OCI-LY3 (cell line): ENCODE measurements at regions not wholly inside any gene's neighbourhood (a gene's known extent, or its start where the extent isn't known, plus 50 kb on each side); places are given as distances from the start of the nearest gene placed in this dataset.

Experiments
- H2AFZ ChIP-seq: fragments of 200-600, 300-600 bp; shearing (Covaris generic); 2 replicates; pipeline ENCODE4 v1.6.0; 2014; ENCODE audit warnings: antibody characterized with exemption, low read depth, low read length
- H3K27ac ChIP-seq: fragments of 200-600, 300-600 bp; sonication (generic); 2 replicates; pipeline ENCODE4 v1.5.1; 2014; ENCODE audit warnings: mild to moderate bottlenecking, low read length, moderate library complexity, mixed read lengths
- H3K27me3 ChIP-seq: fragments of 200-600, 300-600 bp; sonication (generic); 2 replicates; pipeline ENCODE4 v1.6.1; 2014; ENCODE audit warnings: low read depth, low read length, mixed read lengths
- H3K36me3 ChIP-seq: fragments of 200-600, 300-600 bp; sonication (generic); replicated peaks from 2 replicates; pipeline ENCODE3; 2014; ENCODE audit warnings: low read depth, low read length, mixed read lengths
- H3K4me1 ChIP-seq: fragments of 300-600, 200-600 bp; sonication (generic); 2 replicates; pipeline ENCODE4 v1.6.1; 2014; ENCODE audit warnings: low read length, mixed read lengths
- H3K4me2 ChIP-seq: fragments of 200-600, 300-600 bp; sonication (generic); 2 replicates; pipeline ENCODE4 v1.6.1; 2014; ENCODE audit warnings: low read length, mixed read lengths
- H3K4me3 ChIP-seq: fragments of 300-600, 200-600 bp; sonication (generic); 2 replicates; pipeline ENCODE4 v1.5.1; 2014; ENCODE audit warnings: antibody characterized with exemption, mild to moderate bottlenecking, low read length, moderate library complexity
- H3K79me2 ChIP-seq: fragments of 300-600, 200-600 bp; shearing (Covaris generic); 2 replicates; pipeline ENCODE4 v1.6.1; 2014; ENCODE audit warnings: mild to moderate bottlenecking, low read length, mixed read lengths
- H3K9ac ChIP-seq: fragments of 300-600, 200-600 bp; shearing (Covaris generic); 2 replicates; pipeline ENCODE4 v1.6.0; 2014; ENCODE audit warnings: mild to moderate bottlenecking, low read length, moderate library complexity
- H3K9me3 ChIP-seq: fragments of 200-600, 300-600 bp; shearing (Covaris generic); 2 replicates; pipeline ENCODE4 v1.6.1; 2014; ENCODE audit warnings: low read length, mixed read lengths; ENCODE audit not compliant: insufficient read depth
- H4K20me1 ChIP-seq: fragments of 200-600, 300-600 bp; sonication (generic); 2 replicates; pipeline ENCODE4 v1.6.1; 2016; ENCODE audit warnings: low read length, mixed read lengths; ENCODE audit not compliant: insufficient read depth
- EZH2phosphoT487 ChIP-seq: fragments of 200-600 bp; shearing (Covaris generic); IDR thresholded peaks from 2 replicates; pipeline ENCODE4 v1.6.1; 2018; ENCODE audit warnings: antibody characterized with exemption, mixed run types, low read depth
- TF ChIP-seq, protein P1 (sequence below): fragments of 200-600, 300-600 bp; sonication (generic); IDR thresholded peaks from 2 replicates; pipeline ENCODE4 v1.5.1; 2014; ENCODE audit warnings: antibody characterized with exemption, low read length, low read depth

DNA sequence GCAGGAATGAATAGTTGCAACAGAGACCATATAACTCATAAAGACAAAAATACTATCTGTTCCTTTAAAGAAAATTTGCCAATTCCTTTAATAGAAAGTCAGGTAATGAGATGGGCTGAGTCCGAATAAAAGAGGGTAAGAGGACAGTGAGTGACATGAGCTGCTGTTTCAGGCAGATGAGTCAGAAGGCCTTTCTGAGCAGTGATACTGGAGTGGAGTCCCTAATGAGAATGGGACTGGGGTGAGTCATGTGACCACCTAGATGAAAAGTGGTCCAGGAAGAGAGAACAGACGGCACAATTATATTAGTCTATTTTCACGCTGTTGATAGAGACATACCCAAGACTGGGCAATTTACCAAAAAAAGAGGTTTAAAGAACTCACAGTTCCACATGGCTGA, 393.7 kb downstream of the BCL11B start:
- no peaks in the 10 kb centered on the region for H4K20me1 ChIP-seq
- no peak overlapping the region for H3K4me3 ChIP-seq
- TF ChIP-seq, protein P1, sequence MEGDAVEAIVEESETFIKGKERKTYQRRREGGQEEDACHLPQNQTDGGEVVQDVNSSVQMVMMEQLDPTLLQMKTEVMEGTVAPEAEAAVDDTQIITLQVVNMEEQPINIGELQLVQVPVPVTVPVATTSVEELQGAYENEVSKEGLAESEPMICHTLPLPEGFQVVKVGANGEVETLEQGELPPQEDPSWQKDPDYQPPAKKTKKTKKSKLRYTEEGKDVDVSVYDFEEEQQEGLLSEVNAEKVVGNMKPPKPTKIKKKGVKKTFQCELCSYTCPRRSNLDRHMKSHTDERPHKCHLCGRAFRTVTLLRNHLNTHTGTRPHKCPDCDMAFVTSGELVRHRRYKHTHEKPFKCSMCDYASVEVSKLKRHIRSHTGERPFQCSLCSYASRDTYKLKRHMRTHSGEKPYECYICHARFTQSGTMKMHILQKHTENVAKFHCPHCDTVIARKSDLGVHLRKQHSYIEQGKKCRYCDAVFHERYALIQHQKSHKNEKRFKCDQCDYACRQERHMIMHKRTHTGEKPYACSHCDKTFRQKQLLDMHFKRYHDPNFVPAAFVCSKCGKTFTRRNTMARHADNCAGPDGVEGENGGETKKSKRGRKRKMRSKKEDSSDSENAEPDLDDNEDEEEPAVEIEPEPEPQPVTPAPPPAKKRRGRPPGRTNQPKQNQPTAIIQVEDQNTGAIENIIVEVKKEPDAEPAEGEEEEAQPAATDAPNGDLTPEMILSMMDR, result no peak
- TF ChIP-seq EZH2phosphoT487, result no peak
- H2AFZ ChIP-seq, result no peak overlapping the region
- H3K9ac ChIP-seq, result no peak overlapping the region
- no peaks in the 10 kb centered on the region for H3K27me3 ChIP-seq
- H3K27ac ChIP-seq, result no peak overlapping the region
- no peak overlapping the region for H3K4me2 ChIP-seq
- no peaks in the 10 kb centered on the region for H3K79me2 ChIP-seq
- no peaks in the 10 kb centered on the region; the same call in 1 of the 2 replicates for H3K9me3 ChIP-seq
- no peaks in the 10 kb centered on the region for H3K4me1 ChIP-seq
- H3K36me3 ChIP-seq, result no peaks in the 10 kb centered on the region

DNA sequence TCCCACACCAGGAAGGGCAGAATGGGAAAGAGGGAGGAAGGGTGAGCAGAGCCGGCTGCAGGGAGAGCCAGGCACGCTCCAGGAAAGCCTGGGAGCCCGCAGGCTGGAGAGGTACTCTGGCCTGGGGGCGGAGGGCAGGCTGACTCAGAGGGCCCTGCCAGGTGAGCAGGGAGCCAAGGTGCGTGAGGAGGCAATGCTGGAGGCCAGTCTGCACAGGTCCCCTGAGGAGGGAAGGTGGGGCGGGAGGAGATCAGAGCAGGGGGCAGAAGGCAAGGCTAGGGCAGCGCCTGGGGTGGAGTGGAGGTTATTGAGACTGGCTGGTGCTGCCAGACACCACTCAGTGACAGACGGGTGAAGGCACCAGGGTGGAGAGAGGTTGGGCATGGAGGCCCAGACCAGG, 385.0 kb downstream of the BCL11B start:
- no peak overlapping the region for H3K4me3 ChIP-seq
- H3K9ac ChIP-seq, result no peak overlapping the region
- no peak overlapping the region for H3K4me2 ChIP-seq
- no peaks in the 10 kb centered on the region for H3K4me1 ChIP-seq
- H3K27me3 ChIP-seq, result no peaks in the 10 kb centered on the region
- H4K20me1 ChIP-seq, result no peaks in the 10 kb centered on the region
- TF ChIP-seq EZH2phosphoT487, result no peak
- TF ChIP-seq, protein P1, result no peak
- H3K9me3 ChIP-seq, result no peaks in the 10 kb centered on the region
- no peaks in the 10 kb centered on the region for H3K79me2 ChIP-seq
- no peak overlapping the region for H2AFZ ChIP-seq
- H3K27ac ChIP-seq, result no peak overlapping the region
- H3K36me3 ChIP-seq, result no peaks in the 10 kb centered on the region

DNA sequence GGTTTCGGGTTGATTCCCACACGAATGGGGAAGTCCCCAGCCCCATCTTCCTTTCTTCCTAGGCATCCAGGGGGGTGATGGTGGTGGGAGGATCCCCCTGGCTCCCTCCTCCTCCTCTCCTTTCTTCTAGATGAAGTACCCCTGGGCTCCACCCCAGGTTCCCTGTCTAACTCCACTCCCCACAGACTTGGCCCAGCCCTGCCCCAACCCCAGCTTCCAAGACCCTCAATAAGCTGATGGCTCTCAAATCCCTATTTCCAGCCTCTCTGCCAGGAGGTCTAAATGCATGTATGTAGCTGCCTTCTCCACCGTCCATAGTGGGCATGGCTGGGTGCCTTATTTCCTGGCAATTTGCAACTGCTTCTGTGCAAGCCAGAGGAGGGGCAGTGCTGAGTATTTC, 383.7 kb downstream of the BCL11B start:
- H4K20me1 ChIP-seq, result no peaks in the 10 kb centered on the region
- no peak overlapping the region for H3K27ac ChIP-seq
- no peak overlapping the region for H3K9ac ChIP-seq
- TF ChIP-seq, protein P1, result no peak
- no peak for TF ChIP-seq EZH2phosphoT487
- no peaks in the 10 kb centered on the region for H3K79me2 ChIP-seq
- H3K36me3 ChIP-seq, result no peaks in the 10 kb centered on the region
- no peaks in the 10 kb centered on the region for H3K9me3 ChIP-seq
- no peaks in the 10 kb centered on the region for H3K4me1 ChIP-seq
- H3K4me2 ChIP-seq, result no peak overlapping the region
- H3K4me3 ChIP-seq, result no peak overlapping the region
- no peaks in the 10 kb centered on the region for H3K27me3 ChIP-seq
- no peak overlapping the region for H2AFZ ChIP-seq

DNA sequence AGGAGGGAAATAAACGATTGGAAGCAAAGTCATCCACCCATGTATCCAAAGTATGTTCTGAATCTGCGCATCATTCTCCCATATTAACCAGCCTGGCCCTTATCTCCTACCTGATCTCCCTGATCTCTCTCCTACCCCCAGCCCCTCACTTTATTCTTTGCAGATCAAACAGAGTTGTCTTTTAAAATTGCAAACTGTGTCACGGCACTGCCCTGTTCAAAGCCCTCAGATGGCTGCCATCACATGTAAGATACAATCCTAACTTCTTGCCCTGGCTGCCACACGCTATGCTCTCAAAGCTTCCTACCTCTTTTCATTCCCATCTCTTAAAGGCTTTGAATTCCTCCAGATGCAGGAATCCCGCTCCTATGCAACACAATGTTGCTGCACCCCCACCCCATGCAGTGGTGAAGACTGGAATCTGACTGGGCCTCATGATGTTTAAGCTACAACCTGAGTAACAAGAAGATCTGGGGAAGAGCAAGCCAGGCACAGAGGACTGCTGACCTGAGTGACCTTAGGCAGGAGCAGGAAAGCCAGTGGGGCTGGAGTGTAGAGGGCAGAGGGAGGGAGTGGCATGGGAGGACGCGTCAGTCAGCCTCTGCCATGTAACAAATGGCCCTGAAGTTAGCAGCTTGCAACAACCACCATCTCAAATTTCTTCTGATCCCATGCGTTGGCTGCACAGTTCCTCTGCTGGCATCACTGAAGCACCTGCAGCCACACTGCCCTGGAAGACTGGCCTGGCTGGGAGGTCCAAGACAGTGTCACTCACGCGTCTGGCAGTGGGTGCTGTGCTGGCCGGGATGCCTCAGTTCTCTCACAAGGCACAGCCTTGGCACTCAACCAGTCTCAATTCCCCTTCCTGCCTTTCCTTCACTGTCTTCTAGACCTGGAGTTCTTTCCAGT, 382.8 kb downstream of the BCL11B start:
- Histone ChIP-seq H3K9me3 (no peaks in the 10 kb centered on the region), H3K36me3 (no peaks in the 10 kb centered on the region), H3K9ac (no peak overlapping the region), H3K27ac (no peak overlapping the region), H3K4me2 (no peak overlapping the region), H3K27me3 (no peaks in the 10 kb centered on the region), H3K4me3 (no peak overlapping the region), H3K79me2 (no peaks in the 10 kb centered on the region), H2AFZ (no peak overlapping the region), H4K20me1 (no peaks in the 10 kb centered on the region), H3K4me1 (no peaks in the 10 kb centered on the region)
- TF ChIP-seq EZH2phosphoT487, result no peak
- TF ChIP-seq, protein P1, result no peak
